ENCODE measurements at regions not wholly inside any gene's neighbourhood (a gene's known extent, or its start where the extent isn't known, plus 50 kb on each side); places are given as distances from the start of the nearest gene placed in this dataset.

- ATAC-seq (ENCODE audit: poor library complexity) (no peak), DNase-seq (no peak)
- Histone ChIP-seq H3K27me3 (ENCODE audit: control insufficient read depth in 1 of 2, insufficient read depth in 2 of 2, low read length in 2 of 2) (no peaks in the 10 kb centered on the region), H3K36me3 (ENCODE audit: insufficient read depth, low read length) (no peaks in the 10 kb centered on the region), H3K4me3 (ENCODE audit: low read length) (no peak overlapping the region), H3K9me3 (ENCODE audit: control insufficient read depth in 1 of 2, insufficient read depth in 1 of 2, low read length in 2 of 2) (peaks cover 3 to 19% of the 10 kb centered on the region in 2 experiments), H3K4me1 (ENCODE audit: insufficient read depth, low read length) (no peaks in the 10 kb centered on the region), H3K27ac (ENCODE audit: low read depth in 1 of 2, low read length in 2 of 2) (no peak overlapping the region)
- ChIA-PET CTCF (no interaction called here), POLR2A (no interaction called here)
- Mint-ChIP-seq H3K9me3 (peaks cover 6% of the 10 kb centered on the region), H3K4me1 (ENCODE audit: low read depth) (no peaks in the 10 kb centered on the region), H3K4me3 (no peak overlapping the region), H3K27ac (no peak overlapping the region), H3K36me3 (ENCODE audit: low read depth) (no peaks in the 10 kb centered on the region), H3K27me3 (no peaks in the 10 kb centered on the region)
- no peak for TF ChIP-seq CTCF (IDR thresholded peaks at IDR 0.05)
- intact Hi-C loops (cut with DNase I, micrococcal nuclease) = no loop called here
These were observed 2636.9 kb upstream of the PCDH20 start for GRCh38 chr13:64052521-64052920.

- Histone ChIP-seq H3K36me3 (ENCODE audit: insufficient read depth, low read length) (no peaks in the 10 kb centered on the region), H3K9me3 (ENCODE audit: control insufficient read depth in 1 of 2, insufficient read depth in 1 of 2, low read length in 2 of 2) (peaks cover 3 to 14% of the 10 kb centered on the region in 2 experiments), H3K27me3 (ENCODE audit: control insufficient read depth in 1 of 2, insufficient read depth in 2 of 2, low read length in 2 of 2) (no peaks in the 10 kb centered on the region), H3K4me1 (ENCODE audit: insufficient read depth, low read length) (no peaks in the 10 kb centered on the region), H3K27ac (ENCODE audit: low read depth in 1 of 2, low read length in 2 of 2) (no peak overlapping the region), H3K4me3 (ENCODE audit: low read length) (no peak overlapping the region)
- DNase-seq (no peak), ATAC-seq (ENCODE audit: poor library complexity) (no peak)
- Mint-ChIP-seq H3K27me3 (no peaks in the 10 kb centered on the region), H3K27ac (no peak overlapping the region), H3K36me3 (ENCODE audit: low read depth) (no peaks in the 10 kb centered on the region), H3K4me1 (ENCODE audit: low read depth) (no peaks in the 10 kb centered on the region), H3K4me3 (no peak overlapping the region), H3K9me3 (peaks cover 4% of the 10 kb centered on the region)
- intact Hi-C loops (cut with DNase I, micrococcal nuclease) = no loop called here
- no peak for TF ChIP-seq CTCF (IDR thresholded peaks at IDR 0.05)
- ChIA-PET CTCF (no interaction called here), POLR2A (no interaction called here)
These were observed 2635.6 kb upstream of the PCDH20 start for GRCh38 chr13:64051278-64051677.

- intact Hi-C loops (cut with DNase I, micrococcal nuclease) = no loop called here
- Mint-ChIP-seq H3K4me1 (ENCODE audit: low read depth) (no peaks in the 10 kb centered on the region), H3K9me3 (peaks cover 6% of the 10 kb centered on the region), H3K4me3 (no peak overlapping the region), H3K27me3 (no peaks in the 10 kb centered on the region), H3K27ac (no peak overlapping the region), H3K36me3 (ENCODE audit: low read depth) (no peaks in the 10 kb centered on the region)
- DNase-seq (no peak), ATAC-seq (ENCODE audit: poor library complexity) (no peak)
- ChIA-PET POLR2A (no interaction called here), CTCF (no interaction called here)
- Histone ChIP-seq H3K27me3 (ENCODE audit: control insufficient read depth in 1 of 2, insufficient read depth in 2 of 2, low read length in 2 of 2) (no peaks in the 10 kb centered on the region), H3K36me3 (ENCODE audit: insufficient read depth, low read length) (no peaks in the 10 kb centered on the region), H3K27ac (ENCODE audit: low read depth in 1 of 2, low read length in 2 of 2) (no peak overlapping the region), H3K9me3 (ENCODE audit: control insufficient read depth in 1 of 2, insufficient read depth in 1 of 2, low read length in 2 of 2) (no peaks in the 10 kb centered on the region), H3K4me1 (ENCODE audit: insufficient read depth, low read length) (no peaks in the 10 kb centered on the region), H3K4me3 (ENCODE audit: low read length) (no peak overlapping the region)
- no peak for TF ChIP-seq CTCF (IDR thresholded peaks at IDR 0.05)
These were observed 2625.6 kb upstream of the PCDH20 start for GRCh38 chr13:64041296-64041695.
